ENCODE measurements at regions not wholly inside any gene's neighbourhood (a gene's known extent, or its start where the extent isn't known, plus 50 kb on each side); places are given as distances from the start of the nearest gene placed in this dataset.
"Not testable (repeated sequence)": the region's sequence is repeated elsewhere in the genome, so short reads cannot be mapped to it uniquely, and the experiment has no call there.

- intact Hi-C loops (cut with DNase I) = no loop called here
- ATAC-seq (no peak), DNase-seq (no peak), FAIRE-seq (no peak)
- H3K4me1 ChIP-seq = no peaks in the 10 kb centered on the region
- no peak overlapping the region for H3K4me3 ChIP-seq
- WGBS, 2 donors = 41 to 46% methylated on average over 2 of the region's 2 CpGs
- no peak overlapping the region for H3K27ac ChIP-seq
- no peaks in the 10 kb centered on the region for H3K9me3 ChIP-seq
- no peaks in the 10 kb centered on the region for H3K36me3 ChIP-seq
- TF ChIP-seq CTCF (IDR thresholded peaks at IDR 0.05) = no peak
- peaks cover 0 to 8% (median 3%) of the 10 kb centered on the region in 4 donors for H3K27me3 ChIP-seq
Observed at GRCh38 chrX:95953564-95953963, 731.1 kb upstream of the DIAPH2 start.

- no peaks in the 10 kb centered on the region for H3K36me3 ChIP-seq
- H3K4me1 ChIP-seq = no peaks in the 10 kb centered on the region
- ATAC-seq = no peak
- no peak overlapping the region for H3K4me3 ChIP-seq
- intact Hi-C loops (cut with DNase I) = no loop called here
- H3K27me3 ChIP-seq = peaks cover 0 to 8% (median 1%) of the 10 kb centered on the region in 4 donors
- no peak for DNase-seq
- WGBS, 2 donors = 24 to 30% methylated on average over 1 of the region's 1 CpG
- no peak for FAIRE-seq
- H3K27ac ChIP-seq = no peak overlapping the region
- no peak for TF ChIP-seq CTCF (IDR thresholded peaks at IDR 0.05)
- no peaks in the 10 kb centered on the region for H3K9me3 ChIP-seq
Observed at GRCh38 chrX:95956745-95957144, 727.9 kb upstream of the DIAPH2 start.

GRCh38 chrX:95973456-95974095, 711.1 kb upstream of the DIAPH2 start:
- ATAC-seq; intact Hi-C loops (cut with DNase I); H3K27me3 ChIP-seq; H3K9me3 ChIP-seq; H3K4me1 ChIP-seq; H3K27ac ChIP-seq; DNase-seq; H3K4me3 ChIP-seq; FAIRE-seq; H3K36me3 ChIP-seq: not testable (repeated sequence)
- WGBS, 2 donors = 58 to 66% methylated on average over 9 of the region's 9 CpGs

- Histone ChIP-seq H3K4me1 (no peaks in the 10 kb centered on the region), H3K36me3 (no peaks in the 10 kb centered on the region), H3K9me3 (no peaks in the 10 kb centered on the region), H3K27ac (no peak overlapping the region), H3K27me3 (no peaks in the 10 kb centered on the region), H3K4me3 (no peak overlapping the region)
- intact Hi-C loops (cut with DNase I) = no loop called here
- no peak for FAIRE-seq
- TF ChIP-seq CTCF (IDR thresholded peaks at IDR 0.05) = no peak
- no peak for ATAC-seq
- no peak for DNase-seq
- WGBS, 2 donors = 55 to 57% methylated on average over 4 of the region's 4 CpGs
Observed at GRCh38 chrX:95974096-95974470, 710.6 kb upstream of the DIAPH2 start.

GRCh38 chrX:95974890-95975289, 709.8 kb upstream of the DIAPH2 start:
- no peaks in the 10 kb centered on the region for H3K4me1 ChIP-seq
- no peak for FAIRE-seq
- no peak overlapping the region for H3K27ac ChIP-seq
- no peak for DNase-seq
- H3K4me3 ChIP-seq = no peak overlapping the region
- no peak for TF ChIP-seq CTCF (IDR thresholded peaks at IDR 0.05)
- H3K36me3 ChIP-seq = no peaks in the 10 kb centered on the region
- H3K27me3 ChIP-seq = no peaks in the 10 kb centered on the region
- H3K9me3 ChIP-seq = no peaks in the 10 kb centered on the region
- intact Hi-C loops (cut with DNase I) = no loop called here
- no peak for ATAC-seq
- WGBS, 2 donors = 52 to 67% methylated on average over 5 of the region's 5 CpGs
